ENCODE measurements at regions not wholly inside any gene's neighbourhood (a gene's known extent, or its start where the extent isn't known, plus 50 kb on each side); places are given as distances from the start of the nearest gene placed in this dataset.

GRCh38 chr16:85353013-85353412 is 240.7 kb upstream of the CIBAR2 start:
- TF ChIP-seq POLR2A (IDR thresholded peaks at IDR 0.05; ENCODE audit: low read depth, low read length) (no peak), SPI1 (IDR thresholded peaks at IDR 0.05; ENCODE audit: low read depth, low read length) (no peak)

Measured in GM12891 (cell line).